EH (cell line): ENCODE measurements at regions not wholly inside any gene's neighbourhood (a gene's known extent, or its start where the extent isn't known, plus 50 kb on each side); places are given as distances from the start of the nearest gene placed in this dataset.

Source experiments
- DNase-seq: peaks from one replicate; pipeline ENCODE4 v3.0.0-alpha.2; 2015; ENCODE audit warnings: low read depth

DNA sequence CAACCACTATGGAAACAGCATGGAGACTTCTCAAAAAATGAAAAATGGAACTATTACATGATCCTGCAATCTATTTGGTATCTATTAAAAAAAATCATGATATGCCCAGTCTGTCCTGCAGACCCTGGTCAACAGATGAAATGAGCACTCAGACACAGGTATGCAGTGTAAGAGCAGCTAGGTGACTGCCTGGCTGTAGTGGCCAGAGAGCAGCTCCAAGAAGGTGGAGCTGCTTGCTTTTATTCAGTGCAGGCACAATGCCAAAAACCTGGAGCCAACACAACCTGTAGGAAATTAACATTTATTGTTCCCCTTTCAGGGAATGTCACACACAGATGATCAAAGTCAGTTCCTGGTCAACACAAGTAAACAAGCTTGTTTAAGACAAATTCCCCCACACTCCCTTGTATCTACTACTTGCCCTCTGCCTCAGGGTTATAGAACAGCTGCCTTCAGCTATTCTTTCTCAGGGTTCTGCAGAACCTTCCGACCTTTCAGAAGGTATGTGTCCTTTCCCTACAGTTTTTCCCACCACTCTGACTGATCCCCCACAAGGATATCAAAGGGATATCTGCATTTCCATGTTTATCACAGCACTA is 933.7 kb upstream of the SLITRK5 start:
- DNase-seq, result no peak

GRCh38 chr13:86741762-86742285 is 929.3 kb upstream of the SLITRK5 start:
- DNase-seq, result no peak

DNA sequence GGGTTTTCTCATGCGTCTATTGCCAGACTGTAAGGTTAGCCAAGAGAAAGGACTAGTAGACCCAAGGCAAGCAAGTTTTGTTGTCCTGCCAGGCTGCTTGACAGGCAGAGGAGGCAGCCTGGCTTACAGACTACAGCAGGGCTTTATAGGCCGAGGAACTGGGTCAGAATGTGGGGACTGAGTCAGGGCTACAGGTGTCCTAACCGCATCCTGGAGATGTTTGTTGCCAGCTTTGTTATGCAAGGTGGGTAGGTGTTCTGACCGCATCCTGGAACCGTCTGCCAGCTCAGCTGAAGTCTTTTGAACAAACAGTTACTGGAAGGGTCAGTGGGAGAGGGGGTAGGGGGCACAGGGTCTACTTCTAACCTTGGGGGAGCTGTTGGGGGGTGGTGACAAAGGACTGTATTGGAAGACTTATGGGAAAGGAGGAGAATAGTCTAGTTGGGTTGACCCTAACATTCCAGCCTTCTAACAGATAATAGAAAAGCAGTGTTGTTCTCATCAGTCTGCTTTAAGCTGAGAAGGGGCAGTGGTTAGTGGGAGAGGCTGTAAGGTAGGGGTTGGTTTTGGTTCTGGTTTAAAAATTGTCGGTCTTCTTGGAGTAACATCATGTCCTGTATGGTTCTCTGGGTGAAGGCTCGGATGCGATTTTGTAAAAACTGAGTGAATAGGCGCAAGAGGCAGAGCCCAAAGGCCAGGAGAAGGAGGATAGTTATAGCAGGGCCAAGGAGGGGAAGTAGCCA is 913.8 kb upstream of the SLITRK5 start:
- no peak for DNase-seq

DNA sequence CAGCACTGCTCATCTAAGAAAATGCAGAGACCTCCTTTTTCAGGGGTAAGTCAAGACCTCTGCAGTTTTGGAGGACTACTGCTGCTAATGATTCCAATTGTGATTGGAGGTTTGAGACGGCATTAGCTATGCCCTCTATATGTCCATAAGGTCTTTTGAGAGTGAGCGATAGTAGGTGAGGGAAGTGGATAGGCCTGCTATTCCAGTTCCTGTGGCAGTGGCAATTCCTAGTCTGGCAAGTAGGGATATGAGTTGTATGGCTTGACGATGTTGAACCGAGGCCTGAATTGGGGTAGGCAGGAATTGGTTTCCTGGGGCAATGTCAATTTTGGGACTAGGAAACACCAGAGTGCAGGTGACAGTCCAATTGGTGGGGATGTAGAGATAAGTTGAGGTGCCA is 913.1 kb upstream of the SLITRK5 start:
- no peak for DNase-seq

GRCh38 chr13:86760620-86761019 is 910.6 kb upstream of the SLITRK5 start:
- DNase-seq, result no peak

DNA sequence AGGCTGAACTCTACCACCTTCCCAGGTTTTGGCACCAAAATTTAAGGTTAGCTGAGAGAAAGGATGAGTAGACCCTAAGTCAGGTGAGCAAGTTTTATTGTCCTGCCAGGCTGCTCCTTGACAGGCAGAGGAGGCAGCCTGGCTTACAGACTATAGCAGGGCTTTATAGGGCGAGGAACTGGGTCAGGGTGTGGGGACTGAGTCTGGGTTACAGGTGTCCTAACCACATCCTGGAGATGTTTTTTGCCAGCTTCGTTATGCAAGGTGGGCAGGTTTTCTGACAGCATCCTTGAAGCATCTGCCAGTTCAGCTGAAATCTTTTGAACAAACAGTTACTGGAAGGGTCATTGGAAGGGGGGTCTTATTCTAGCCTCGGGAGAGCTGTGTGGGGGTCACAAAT is 905.7 kb upstream of the SLITRK5 start:
- no peak for DNase-seq

GRCh38 chr13:86788616-86789015 is 882.6 kb upstream of the SLITRK5 start:
- DNase-seq, result no peak

GRCh38 chr13:86792153-86792651 is 879.0 kb upstream of the SLITRK5 start:
- DNase-seq, result no peak

DNA sequence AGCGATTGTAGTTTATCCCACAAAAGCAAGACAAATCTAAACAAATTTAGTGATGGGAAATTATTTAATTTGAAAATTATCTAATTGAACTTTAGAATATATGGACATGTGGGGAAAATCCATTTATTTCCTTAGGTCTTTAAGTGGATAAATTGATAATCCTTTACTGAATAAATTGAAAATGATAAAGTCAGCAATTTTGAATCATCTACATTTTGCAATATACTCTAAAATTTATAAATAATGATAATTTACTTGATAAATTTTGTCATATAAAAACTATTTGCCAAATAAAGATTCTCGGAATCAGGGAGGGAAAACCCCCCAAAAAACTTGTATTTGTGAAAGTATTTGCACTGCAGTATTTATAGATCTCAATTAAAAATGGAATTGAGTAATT is 875.3 kb upstream of the SLITRK5 start:
- no peak for DNase-seq

DNA sequence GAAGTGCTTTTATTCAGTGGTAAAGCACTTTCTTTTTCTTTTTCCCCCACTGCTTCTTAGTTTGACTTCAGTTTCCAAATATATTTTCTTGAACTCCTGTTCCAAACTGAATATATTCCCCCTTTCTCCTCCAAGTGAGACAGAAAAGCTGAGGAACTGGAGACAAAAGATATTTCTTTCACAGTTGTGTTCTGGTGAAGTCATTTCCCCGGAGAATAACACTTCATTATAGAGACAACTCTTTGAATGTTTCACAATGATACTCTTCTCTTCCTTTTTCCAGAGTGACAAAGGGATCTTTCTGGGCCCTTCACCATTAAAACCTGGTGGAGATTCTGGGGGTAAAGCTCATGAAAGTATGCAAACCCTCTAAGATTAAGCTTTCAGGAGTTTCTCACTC is 860.8 kb upstream of the SLITRK5 start:
- DNase-seq, result no peak

DNA sequence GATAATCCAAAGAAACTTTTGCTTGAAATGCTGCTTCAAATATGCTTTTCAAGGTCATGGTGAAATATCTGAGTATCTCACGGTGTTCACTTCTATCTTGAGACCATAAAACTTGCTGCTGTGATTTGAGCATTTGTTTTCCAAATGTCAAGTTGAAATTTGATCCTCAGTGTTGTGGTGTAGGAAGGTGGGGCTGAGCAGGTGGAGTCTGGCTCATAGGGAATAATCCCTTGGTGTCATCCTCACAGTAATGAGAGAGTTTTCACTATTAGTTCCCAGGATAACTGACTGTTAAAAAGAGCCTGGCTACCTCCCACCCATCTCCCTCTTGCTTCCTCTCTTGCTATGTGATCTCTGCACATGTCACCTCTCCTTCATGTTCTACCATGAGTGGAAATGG is 858.0 kb upstream of the SLITRK5 start:
- DNase-seq, result no peak

DNA sequence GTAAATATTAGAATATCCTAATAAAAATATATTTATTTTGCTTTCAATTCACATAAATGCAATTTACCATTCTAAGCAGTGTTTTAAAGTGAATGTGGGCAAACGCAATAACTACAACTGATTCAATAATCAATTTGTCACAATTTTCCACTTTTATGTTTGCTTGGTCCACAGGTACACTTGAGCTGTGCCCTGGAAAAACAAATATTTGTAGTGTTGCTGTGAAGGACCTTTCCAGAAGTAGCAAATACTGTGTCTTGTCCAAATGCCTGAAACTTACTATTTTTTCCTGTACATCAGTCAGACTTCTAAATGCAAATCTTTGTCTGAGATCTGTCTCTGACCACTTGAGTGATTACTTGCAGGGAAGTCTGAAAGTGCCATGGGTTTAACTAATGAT is 845.8 kb upstream of the SLITRK5 start:
- no peak for DNase-seq

DNA sequence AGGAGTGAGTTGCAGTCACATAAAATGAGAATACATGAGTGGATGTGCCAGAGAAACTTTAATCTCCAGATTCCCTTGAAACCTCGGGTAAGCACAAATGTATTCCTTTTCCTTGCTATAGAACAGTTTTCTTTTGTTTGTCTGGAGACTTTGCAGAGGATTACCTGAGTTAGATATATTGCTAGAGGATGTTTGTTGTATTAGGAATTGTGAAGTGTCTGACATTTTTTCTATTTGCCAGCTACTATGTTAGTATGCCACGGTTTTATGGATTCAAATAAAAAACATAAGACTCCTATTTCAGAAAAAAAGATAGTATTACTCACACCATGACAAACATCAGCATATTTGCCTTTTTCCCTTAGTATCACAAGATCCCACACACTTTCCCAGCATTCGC is 844.9 kb upstream of the SLITRK5 start:
- no peak for DNase-seq

- no peak for DNase-seq
Observed at GRCh38 chr13:86830046-86830445, 841.1 kb upstream of the SLITRK5 start.

- DNase-seq, result no peak
Observed at GRCh38 chr13:86831084-86831483, 840.1 kb upstream of the SLITRK5 start.

- no peak for DNase-seq
Observed at GRCh38 chr13:86838411-86839120, 832.6 kb upstream of the SLITRK5 start.

DNA sequence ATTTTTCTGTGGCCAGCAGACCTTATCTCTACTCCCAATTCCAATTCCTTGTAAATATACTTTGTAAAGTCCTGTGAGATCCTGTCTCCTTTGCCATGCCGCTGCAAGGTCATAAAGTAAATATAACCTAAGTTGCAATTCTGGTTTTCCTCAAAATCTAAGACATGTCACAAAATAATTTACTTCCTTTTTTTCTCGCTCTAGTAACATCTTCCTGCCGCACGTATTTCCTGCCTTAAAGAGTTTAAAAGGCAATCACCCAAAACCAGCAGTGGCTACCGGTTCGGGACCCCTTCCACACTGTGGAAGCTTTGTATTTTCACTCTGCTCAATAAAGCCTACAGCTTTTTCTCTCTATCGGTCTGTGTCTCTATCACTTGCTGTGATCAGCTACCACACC is 832.0 kb upstream of the SLITRK5 start:
- DNase-seq, result no peak

- no peak for DNase-seq
Observed at GRCh38 chr13:86840250-86841191, 830.6 kb upstream of the SLITRK5 start.

DNA sequence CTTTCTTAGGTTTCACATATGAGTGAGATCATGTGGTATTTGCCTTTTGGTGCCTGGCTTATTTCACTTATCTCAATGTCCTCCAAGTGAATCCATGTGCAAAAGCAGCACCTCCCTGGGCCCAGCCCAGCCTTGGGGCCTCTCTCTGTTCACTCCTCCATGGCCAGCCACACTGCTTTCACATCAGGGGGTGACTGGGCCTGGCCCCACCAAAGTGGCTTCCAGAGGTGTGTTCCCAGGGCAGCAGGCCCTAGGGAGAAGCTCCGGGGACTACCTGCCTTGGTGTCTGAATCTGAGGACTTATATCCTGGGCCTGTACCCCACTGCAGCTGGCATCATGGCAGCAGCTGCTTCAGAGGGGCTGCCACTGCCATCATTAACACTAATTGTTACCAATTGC is 829.9 kb upstream of the SLITRK5 start:
- no peak for DNase-seq

DNA sequence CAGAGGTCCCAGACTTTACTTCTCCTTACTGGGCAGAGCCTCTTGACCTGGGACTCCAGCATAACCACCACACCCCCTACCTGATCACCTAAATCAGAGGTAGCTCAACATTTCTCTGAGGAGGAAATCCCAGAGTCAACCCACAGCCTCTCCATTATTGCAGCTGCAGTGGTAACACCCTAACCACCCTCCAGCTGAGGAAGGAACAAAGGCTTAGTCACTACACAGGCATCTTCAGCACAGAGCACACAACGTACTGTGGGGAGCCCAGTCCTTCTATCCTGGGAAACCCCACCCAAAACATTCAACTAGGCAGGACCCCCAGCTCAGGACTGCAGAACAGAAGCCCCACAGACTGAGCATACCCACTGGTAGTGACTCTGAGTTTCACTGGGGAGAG is 824.7 kb upstream of the SLITRK5 start:
- DNase-seq, result no peak

- no peak for DNase-seq
Observed at GRCh38 chr13:86848716-86849115, 822.5 kb upstream of the SLITRK5 start.

DNA sequence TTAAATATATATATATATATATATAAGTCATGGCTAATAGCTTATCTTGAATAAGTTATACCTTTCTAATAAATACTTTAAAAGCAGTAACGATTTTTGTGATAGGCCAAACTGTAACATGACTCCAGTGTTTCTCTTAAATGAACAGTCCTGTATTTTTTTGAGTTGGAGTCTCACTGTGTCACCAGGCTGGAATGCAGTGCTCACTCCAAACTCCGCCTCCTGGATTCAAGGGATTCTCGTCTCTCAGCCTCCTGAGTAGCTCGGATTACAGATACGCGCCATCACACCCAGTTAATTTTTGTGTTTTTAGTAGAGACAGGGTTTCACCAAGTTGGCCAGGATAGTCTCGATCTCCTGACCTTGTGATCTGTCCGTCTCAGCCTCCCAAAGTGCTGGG is 814.2 kb upstream of the SLITRK5 start:
- no peak for DNase-seq
